ENCODE measurements at regions not wholly inside any gene's neighbourhood (a gene's known extent, or its start where the extent isn't known, plus 50 kb on each side); places are given as distances from the start of the nearest gene placed in this dataset.

GRCh38 chr5:28737682-28738081 is 1699.3 kb upstream of the CDH9 start:
- no peak overlapping the region for H3K4me2 ChIP-seq (ENCODE audit: insufficient read depth, low read length)
- no peak overlapping the region for H3K4me3 ChIP-seq (ENCODE audit: low read depth in 1 of 2, low read length in 2 of 2)
- no peak overlapping the region for H3K27ac ChIP-seq (ENCODE audit: low read length)
- H2AFZ ChIP-seq (ENCODE audit: low read depth, low read length), result no peak overlapping the region
- TF ChIP-seq CTCF (IDR thresholded peaks at IDR 0.05; ENCODE audit: borderline replicate concordance, extremely low read depth, low read length, poor library complexity, severe bottlenecking) (no peak), EZH2 (IDR thresholded peaks at IDR 0.05; ENCODE audit: borderline replicate concordance, low read depth, low read length, severe bottlenecking) (no peak)
- no peaks in the 10 kb centered on the region for H3K27me3 ChIP-seq (ENCODE audit: insufficient read depth, low read length, poor library complexity)
- H3K9ac ChIP-seq (ENCODE audit: low read depth, low read length), result no peak overlapping the region
- H3K36me3 ChIP-seq (ENCODE audit: insufficient read depth, low read length), result no peaks in the 10 kb centered on the region
- H3K4me1 ChIP-seq (ENCODE audit: insufficient read depth, low read length), result no peaks in the 10 kb centered on the region
- ATAC-seq (ENCODE audit: insufficient read depth, low read depth) (no peak), DNase-seq (no peak)
- H4K20me1 ChIP-seq (ENCODE audit: insufficient read depth, low read length), result no peaks in the 10 kb centered on the region
- no peaks in the 10 kb centered on the region for H3K9me3 ChIP-seq (ENCODE audit: insufficient read depth, low read length, severe bottlenecking)
- no peaks in the 10 kb centered on the region for H3K79me2 ChIP-seq (ENCODE audit: insufficient read depth, low read length)

GRCh38 chr5:28737222-28737621 is 1698.8 kb upstream of the CDH9 start:
- no peaks in the 10 kb centered on the region for H3K4me1 ChIP-seq (ENCODE audit: insufficient read depth, low read length)
- H3K4me3 ChIP-seq (ENCODE audit: low read depth in 1 of 2, low read length in 2 of 2), result no peak overlapping the region
- H3K36me3 ChIP-seq (ENCODE audit: insufficient read depth, low read length), result no peaks in the 10 kb centered on the region
- H3K27me3 ChIP-seq (ENCODE audit: insufficient read depth, low read length, poor library complexity), result no peaks in the 10 kb centered on the region
- no peak overlapping the region for H2AFZ ChIP-seq (ENCODE audit: low read depth, low read length)
- no peak overlapping the region for H3K9ac ChIP-seq (ENCODE audit: low read depth, low read length)
- no peak for DNase-seq
- no peaks in the 10 kb centered on the region for H3K9me3 ChIP-seq (ENCODE audit: insufficient read depth, low read length, severe bottlenecking)
- no peak for ATAC-seq (ENCODE audit: insufficient read depth, low read depth)
- no peaks in the 10 kb centered on the region for H4K20me1 ChIP-seq (ENCODE audit: insufficient read depth, low read length)
- H3K27ac ChIP-seq (ENCODE audit: low read length), result no peak overlapping the region
- no peak overlapping the region for H3K4me2 ChIP-seq (ENCODE audit: insufficient read depth, low read length)
- H3K79me2 ChIP-seq (ENCODE audit: insufficient read depth, low read length), result no peaks in the 10 kb centered on the region
- TF ChIP-seq EZH2 (IDR thresholded peaks at IDR 0.05; ENCODE audit: borderline replicate concordance, low read depth, low read length, severe bottlenecking) (no peak), CTCF (IDR thresholded peaks at IDR 0.05; ENCODE audit: borderline replicate concordance, extremely low read depth, low read length, poor library complexity, severe bottlenecking) (no peak)

- no peaks in the 10 kb centered on the region for H3K4me1 ChIP-seq (ENCODE audit: insufficient read depth, low read length)
- no peaks in the 10 kb centered on the region for H4K20me1 ChIP-seq (ENCODE audit: insufficient read depth, low read length)
- ATAC-seq (ENCODE audit: insufficient read depth, low read depth), result no peak
- H3K27ac ChIP-seq (ENCODE audit: low read length), result no peak overlapping the region
- H2AFZ ChIP-seq (ENCODE audit: low read depth, low read length), result no peak overlapping the region
- H3K36me3 ChIP-seq (ENCODE audit: insufficient read depth, low read length), result no peaks in the 10 kb centered on the region
- H3K4me2 ChIP-seq (ENCODE audit: insufficient read depth, low read length), result no peak overlapping the region
- H3K9ac ChIP-seq (ENCODE audit: low read depth, low read length), result no peak overlapping the region
- no peak for DNase-seq
- no peaks in the 10 kb centered on the region for H3K27me3 ChIP-seq (ENCODE audit: insufficient read depth, low read length, poor library complexity)
- no peak overlapping the region for H3K4me3 ChIP-seq (ENCODE audit: low read depth in 1 of 2, low read length in 2 of 2)
- no peaks in the 10 kb centered on the region for H3K79me2 ChIP-seq (ENCODE audit: insufficient read depth, low read length)
- TF ChIP-seq CTCF (IDR thresholded peaks at IDR 0.05; ENCODE audit: borderline replicate concordance, extremely low read depth, low read length, poor library complexity, severe bottlenecking) (no peak), EZH2 (IDR thresholded peaks at IDR 0.05; ENCODE audit: borderline replicate concordance, low read depth, low read length, severe bottlenecking) (no peak)
- no peaks in the 10 kb centered on the region for H3K9me3 ChIP-seq (ENCODE audit: insufficient read depth, low read length, severe bottlenecking)
Observed at GRCh38 chr5:28734396-28734795, 1696.0 kb upstream of the CDH9 start.

GRCh38 chr5:28729067-28729466 is 1690.7 kb upstream of the CDH9 start:
- no peak for ATAC-seq (ENCODE audit: insufficient read depth, low read depth)
- no peak overlapping the region for H2AFZ ChIP-seq (ENCODE audit: low read depth, low read length)

More at GRCh38 chr5:28729067-28729466, 1690.7 kb upstream of the CDH9 start:
- Histone ChIP-seq H3K4me1 (ENCODE audit: insufficient read depth, low read length) (no peaks in the 10 kb centered on the region), H3K79me2 (ENCODE audit: insufficient read depth, low read length) (no peaks in the 10 kb centered on the region), H3K27me3 (ENCODE audit: insufficient read depth, low read length, poor library complexity) (no peaks in the 10 kb centered on the region), H3K36me3 (ENCODE audit: insufficient read depth, low read length) (no peaks in the 10 kb centered on the region), H3K4me2 (ENCODE audit: insufficient read depth, low read length) (no peak overlapping the region), H3K27ac (ENCODE audit: low read length) (no peak overlapping the region), H3K9ac (ENCODE audit: low read depth, low read length) (no peak overlapping the region), H3K4me3 (ENCODE audit: low read depth in 1 of 2, low read length in 2 of 2) (no peak overlapping the region), H3K9me3 (ENCODE audit: insufficient read depth, low read length, severe bottlenecking) (no peaks in the 10 kb centered on the region), H4K20me1 (ENCODE audit: insufficient read depth, low read length) (no peaks in the 10 kb centered on the region)
- TF ChIP-seq EZH2 (IDR thresholded peaks at IDR 0.05; ENCODE audit: borderline replicate concordance, low read depth, low read length, severe bottlenecking) (no peak), CTCF (IDR thresholded peaks at IDR 0.05; ENCODE audit: borderline replicate concordance, extremely low read depth, low read length, poor library complexity, severe bottlenecking) (no peak)
- no peak for DNase-seq

Measured in DND-41 (cell line).